ENCODE measurements at regions not wholly inside any gene's neighbourhood (a gene's known extent, or its start where the extent isn't known, plus 50 kb on each side); places are given as distances from the start of the nearest gene placed in this dataset.

DNA sequence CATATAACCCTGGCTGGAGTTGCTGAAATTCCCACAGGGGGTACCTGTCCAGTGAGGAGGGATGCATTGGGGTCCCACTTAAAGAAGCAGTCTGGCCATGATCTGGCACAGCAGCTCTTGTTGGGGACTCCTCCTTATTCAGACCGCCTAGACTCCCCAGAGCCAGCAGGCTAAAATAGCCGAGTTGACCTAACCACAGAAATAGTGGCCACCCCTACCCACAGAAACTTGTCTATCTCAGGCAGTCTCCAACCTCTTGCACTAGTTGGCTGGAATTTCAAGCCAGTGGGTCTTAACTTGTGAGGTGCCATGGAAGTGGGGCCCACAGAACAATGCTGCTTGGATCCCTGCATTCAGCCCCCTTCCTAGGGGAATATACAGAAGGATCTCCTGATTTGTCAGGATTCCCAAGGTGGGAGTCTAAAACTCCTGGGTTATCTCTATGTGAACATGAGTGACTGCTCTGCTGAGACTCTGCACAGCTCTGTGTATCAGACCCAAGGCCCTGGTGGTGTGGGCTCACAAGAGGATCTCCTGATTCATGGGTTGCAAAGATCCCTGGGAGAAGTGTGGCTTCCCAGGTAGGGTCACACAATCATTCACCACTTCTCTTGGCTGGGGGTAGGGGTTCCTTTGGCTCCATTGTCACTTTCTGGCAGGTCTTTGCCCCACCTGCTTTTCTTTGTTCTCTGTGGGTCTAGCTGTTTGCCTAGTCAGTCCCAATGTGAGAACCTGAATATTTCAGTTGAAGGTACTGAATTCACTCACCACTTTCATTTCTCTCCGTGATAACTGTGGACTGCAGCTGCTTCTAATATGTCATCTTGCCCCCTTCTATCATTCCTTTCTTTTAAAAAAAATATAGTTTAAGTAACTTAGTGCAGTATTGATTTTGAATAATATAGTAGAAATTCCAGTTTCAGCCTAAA is 65.5 kb upstream of the CLVS2 start:
- TF ChIP-seq SIN3A (IDR thresholded peaks at IDR 0.05; ENCODE audit: borderline replicate concordance, insufficient read depth, low read depth, low read length) (no peak), POLR2AphosphoS5 (IDR thresholded peaks at IDR 0.05; ENCODE audit: low read depth, low read length) (no peak), TCF7L2 (IDR thresholded peaks at IDR 0.05; ENCODE audit: low read depth, low read length) (no peak)
- TF ChIP-seq, protein P1, sequence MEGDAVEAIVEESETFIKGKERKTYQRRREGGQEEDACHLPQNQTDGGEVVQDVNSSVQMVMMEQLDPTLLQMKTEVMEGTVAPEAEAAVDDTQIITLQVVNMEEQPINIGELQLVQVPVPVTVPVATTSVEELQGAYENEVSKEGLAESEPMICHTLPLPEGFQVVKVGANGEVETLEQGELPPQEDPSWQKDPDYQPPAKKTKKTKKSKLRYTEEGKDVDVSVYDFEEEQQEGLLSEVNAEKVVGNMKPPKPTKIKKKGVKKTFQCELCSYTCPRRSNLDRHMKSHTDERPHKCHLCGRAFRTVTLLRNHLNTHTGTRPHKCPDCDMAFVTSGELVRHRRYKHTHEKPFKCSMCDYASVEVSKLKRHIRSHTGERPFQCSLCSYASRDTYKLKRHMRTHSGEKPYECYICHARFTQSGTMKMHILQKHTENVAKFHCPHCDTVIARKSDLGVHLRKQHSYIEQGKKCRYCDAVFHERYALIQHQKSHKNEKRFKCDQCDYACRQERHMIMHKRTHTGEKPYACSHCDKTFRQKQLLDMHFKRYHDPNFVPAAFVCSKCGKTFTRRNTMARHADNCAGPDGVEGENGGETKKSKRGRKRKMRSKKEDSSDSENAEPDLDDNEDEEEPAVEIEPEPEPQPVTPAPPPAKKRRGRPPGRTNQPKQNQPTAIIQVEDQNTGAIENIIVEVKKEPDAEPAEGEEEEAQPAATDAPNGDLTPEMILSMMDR (IDR thresholded peaks at IDR 0.05): no peak
- TF ChIP-seq, protein P2, sequence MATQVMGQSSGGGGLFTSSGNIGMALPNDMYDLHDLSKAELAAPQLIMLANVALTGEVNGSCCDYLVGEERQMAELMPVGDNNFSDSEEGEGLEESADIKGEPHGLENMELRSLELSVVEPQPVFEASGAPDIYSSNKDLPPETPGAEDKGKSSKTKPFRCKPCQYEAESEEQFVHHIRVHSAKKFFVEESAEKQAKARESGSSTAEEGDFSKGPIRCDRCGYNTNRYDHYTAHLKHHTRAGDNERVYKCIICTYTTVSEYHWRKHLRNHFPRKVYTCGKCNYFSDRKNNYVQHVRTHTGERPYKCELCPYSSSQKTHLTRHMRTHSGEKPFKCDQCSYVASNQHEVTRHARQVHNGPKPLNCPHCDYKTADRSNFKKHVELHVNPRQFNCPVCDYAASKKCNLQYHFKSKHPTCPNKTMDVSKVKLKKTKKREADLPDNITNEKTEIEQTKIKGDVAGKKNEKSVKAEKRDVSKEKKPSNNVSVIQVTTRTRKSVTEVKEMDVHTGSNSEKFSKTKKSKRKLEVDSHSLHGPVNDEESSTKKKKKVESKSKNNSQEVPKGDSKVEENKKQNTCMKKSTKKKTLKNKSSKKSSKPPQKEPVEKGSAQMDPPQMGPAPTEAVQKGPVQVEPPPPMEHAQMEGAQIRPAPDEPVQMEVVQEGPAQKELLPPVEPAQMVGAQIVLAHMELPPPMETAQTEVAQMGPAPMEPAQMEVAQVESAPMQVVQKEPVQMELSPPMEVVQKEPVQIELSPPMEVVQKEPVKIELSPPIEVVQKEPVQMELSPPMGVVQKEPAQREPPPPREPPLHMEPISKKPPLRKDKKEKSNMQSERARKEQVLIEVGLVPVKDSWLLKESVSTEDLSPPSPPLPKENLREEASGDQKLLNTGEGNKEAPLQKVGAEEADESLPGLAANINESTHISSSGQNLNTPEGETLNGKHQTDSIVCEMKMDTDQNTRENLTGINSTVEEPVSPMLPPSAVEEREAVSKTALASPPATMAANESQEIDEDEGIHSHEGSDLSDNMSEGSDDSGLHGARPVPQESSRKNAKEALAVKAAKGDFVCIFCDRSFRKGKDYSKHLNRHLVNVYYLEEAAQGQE (IDR thresholded peaks at IDR 0.05; ENCODE audit: insufficient read depth in 1 of 2, low read depth in 2 of 2, low read length in 1 of 2): no peak
